K562 (cell line): ENCODE measurements at regions not wholly inside any gene's neighbourhood (a gene's known extent, or its start where the extent isn't known, plus 50 kb on each side); places are given as distances from the start of the nearest gene placed in this dataset.
A peak's percentile ranks its signal among the peaks of the same experiment; 100 is the strongest.

Source experiments
- ATF1 ChIP-seq, 2 experiments: fragments of 450-650 bp in 1 of 2; IDR thresholded peaks; 2 replicates each; pipeline ENCODE4 v1.6.1; 2016; ENCODE audit warnings: missing compliant biosample characterization in 1 of 2, missing genetic modification characterization in 1 of 2
- BCOR ChIP-seq: fragments of 450-650 bp; IDR thresholded peaks from 2 replicates; pipeline ENCODE4 v1.6.1; 2016
- CBFA2T2 ChIP-seq: fragments of 450-650 bp; conservative IDR thresholded peaks from 2 replicates; pipeline ENCODE4 v1.6.1; 2017; ENCODE audit warnings: mild to moderate bottlenecking
- CEBPG ChIP-seq, 3 experiments: fragments of 200-800 bp in 1 of 3; sonication (Bioruptor generic) in 1 of 3; sonication (generic) in 1 of 3; formaldehyde crosslinking in 1 of 3; IDR thresholded peaks in 2 of 3; conservative IDR thresholded peaks in 1 of 3; 2 replicates each; pipeline versions ENCODE4 v1.6.1 to v1.8.0; 2016 to 2022; ENCODE audit warnings: missing compliant biosample characterization in 2 of 3, missing genetic modification characterization in 2 of 3, mild to moderate bottlenecking in 1 of 3, missing genetic modification reagents in 1 of 3
- CREBBP ChIP-seq: IDR thresholded peaks from one replicate; pipeline ENCODE4 v1.6.1; 2012; ENCODE audit warnings: low read depth, mild to moderate bottlenecking, control low read depth, inconsistent platforms, low read length
- CREM ChIP-seq: IDR thresholded peaks from 2 replicates; pipeline ENCODE4 v1.6.1; 2014; ENCODE audit warnings: antibody characterized with exemption, low read depth
- FOXK2 ChIP-seq, 2 experiments: fragments of 450-650 bp; IDR thresholded peaks in 1 of 2; conservative IDR thresholded peaks in 1 of 2; 2 replicates each; pipeline ENCODE4 v1.6.1; 2016; ENCODE audit warnings: low read depth in 2 of 2, mild to moderate bottlenecking in 1 of 2
- GATAD2B ChIP-seq: fragments of 450-650 bp; IDR thresholded peaks from 2 replicates; pipeline ENCODE4 v1.6.1; 2017; ENCODE audit warnings: mild to moderate bottlenecking, borderline replicate concordance
- JUNB ChIP-seq: fragments of 450-650 bp; formaldehyde crosslinking; conservative IDR thresholded peaks from 2 replicates; pipeline ENCODE4 v1.4.0; 2020; ENCODE audit warnings: mild to moderate bottlenecking
- MAFF ChIP-seq: IDR thresholded peaks from 2 replicates; pipeline ENCODE4 v1.6.1; 2012; ENCODE audit warnings: low read length, improper control_type of control experiment
- MAFG ChIP-seq: fragments of 450-650 bp; conservative IDR thresholded peaks from 2 replicates; pipeline ENCODE4 v1.6.1; 2016; ENCODE audit warnings: missing genetic modification characterization, missing compliant biosample characterization
- MAFK ChIP-seq: IDR thresholded peaks from 2 replicates; pipeline ENCODE4 v1.6.1; 2011; ENCODE audit warnings: low read length, improper control_type of control experiment
- MCM7 ChIP-seq, 2 experiments: fragments of 450-650 bp; IDR thresholded peaks; 2 replicates each; pipeline ENCODE4 v1.6.1; 2016 to 2018
- MYC ChIP-seq, 2 experiments: fragments of 250-450 bp in 1 of 2; sonication (Bioruptor Pico) in 1 of 2; IDR thresholded peaks; 2 replicates each; pipeline versions ENCODE4 v1.5.1 to v1.6.1; 2012 to 2021; ENCODE audit warnings: low read depth in 2 of 2, borderline replicate concordance in 1 of 2, improper control_type of control experiment in 1 of 2, low read length in 1 of 2, mild to moderate bottlenecking in 1 of 2, moderate library complexity in 1 of 2
- NCOR1 ChIP-seq: fragments of 450-650 bp; IDR thresholded peaks from 2 replicates; pipeline ENCODE4 v1.6.1; 2016; ENCODE audit warnings: mild to moderate bottlenecking, moderate library complexity
- NELFE ChIP-seq: IDR thresholded peaks from 2 replicates; pipeline ENCODE4 v1.6.1; 2011; ENCODE audit warnings: mild to moderate bottlenecking; ENCODE audit not compliant: insufficient read depth, insufficient read length
- NR2C2 ChIP-seq, 2 experiments: fragments of 200-800 bp in 1 of 2; sonication (Bioruptor generic) in 1 of 2; sonication (generic) in 1 of 2; formaldehyde crosslinking in 1 of 2; IDR thresholded peaks; 2 replicates each; pipeline versions ENCODE4 v1.6.1 to v1.8.0; 2016 to 2022; ENCODE audit warnings: mild to moderate bottlenecking in 1 of 2, missing compliant biosample characterization in 1 of 2, missing genetic modification characterization in 1 of 2, missing genetic modification reagents in 1 of 2
- PCBP1 ChIP-seq: fragments of 200-400 bp; formaldehyde crosslinking; IDR thresholded peaks from 2 replicates; pipeline ENCODE4 v1.6.1; 2018; ENCODE audit warnings: mild to moderate bottlenecking, low read depth, low read length; ENCODE audit not compliant: poor library complexity, severe bottlenecking
- PHF21A ChIP-seq: fragments of 450-650 bp; IDR thresholded peaks from 2 replicates; pipeline ENCODE4 v1.6.1; 2017; ENCODE audit warnings: low read depth, borderline replicate concordance
- POLR2B ChIP-seq: fragments of 450-650 bp; IDR thresholded peaks from 2 replicates; pipeline ENCODE4 v1.6.1; 2018; ENCODE audit warnings: low read depth; ENCODE audit not compliant: partially characterized antibody
- PYGO2 ChIP-seq: fragments of 450-650 bp; IDR thresholded peaks from 2 replicates; pipeline ENCODE4 v1.6.1; 2016; ENCODE audit warnings: mild to moderate bottlenecking, missing genetic modification characterization, moderate library complexity, missing compliant biosample characterization
- SNIP1 ChIP-seq: fragments of 450-650 bp; IDR thresholded peaks from 2 replicates; pipeline ENCODE4 v1.7.1; 2017; ENCODE audit warnings: low read depth, mild to moderate bottlenecking
- TAL1 ChIP-seq: fragments of 450-650 bp; IDR thresholded peaks from 2 replicates; pipeline ENCODE4 v1.6.1; 2016; ENCODE audit warnings: mild to moderate bottlenecking
- TBL1XR1 ChIP-seq, 2 experiments: IDR thresholded peaks; 2 replicates each; pipeline ENCODE4 v1.6.1; 2012; ENCODE audit warnings: improper control_type of control experiment in 2 of 2, low read length in 2 of 2, mild to moderate bottlenecking in 1 of 2
- TCF3 ChIP-seq: sonication (generic); formaldehyde crosslinking; IDR thresholded peaks from 2 replicates; pipeline ENCODE4 v1.4.0; 2020; ENCODE audit warnings: mild to moderate bottlenecking, missing genetic modification reagents
- ZNF263 ChIP-seq: sonication (generic); formaldehyde crosslinking; IDR thresholded peaks from 2 replicates; pipeline ENCODE4 v1.8.0; 2022; ENCODE audit warnings: mild to moderate bottlenecking, missing genetic modification reagents, borderline replicate concordance
- TF ChIP-seq, protein P1 (sequence below): sonication (generic); IDR thresholded peaks from 2 replicates; pipeline ENCODE4 v1.6.1; 2016
- TF ChIP-seq, protein P2 (sequence below), 2 experiments: fragments of 450-650 bp; IDR thresholded peaks; 2 replicates each; pipeline ENCODE4 v1.6.1; 2016

GRCh38 chr6:137722749-137723272 lies 144.2 kb upstream of the TNFAIP3 start (continued):
- TF ChIP-seq TBL1XR1 (IDR thresholded peaks at IDR 0.05; ENCODE audit: low read length in 2 of 2) (no peak), GATAD2B (no peak), NCOR1 (no peak), MAFF (peak; percentile 67; the same call in 1 of the 2 replicates), ATF1 (CRISPR knock-in tag; IDR thresholded peaks at IDR 0.05) (no peak), ATF1 (tag; IDR thresholded peaks at IDR 0.05) (0 out of 2 replicates have a peak, but pooled peaks have one; percentile 15), TCF3 (CRISPR knock-in tag) (peak; percentile 68), MCM7 (IDR thresholded peaks at IDR 0.05) (no peak), PYGO2 (tag) (no peak), CEBPG (CRISPR knock-in tag; IDR thresholded peaks at IDR 0.05) (no peak), CEBPG (tag; conservative IDR thresholded peaks at IDR 0.05 in 1 of 2, IDR thresholded peaks at IDR 0.05 in 1 of 2) (no peak), PHF21A (no peak), FOXK2 (conservative IDR thresholded peaks at IDR 0.05 in 1 of 2, IDR thresholded peaks at IDR 0.05 in 1 of 2; ENCODE audit: low read depth in 2 of 2) (no peak), PCBP1 (no peak), MAFK (peak; percentile 55; the same call in 1 of the 2 replicates), NR2C2 (CRISPR knock-in tag; IDR thresholded peaks at IDR 0.05) (no peak), NR2C2 (tag; IDR thresholded peaks at IDR 0.05) (peak; percentile 24; the same call in 1 of the 2 replicates), ZNF263 (CRISPR knock-in tag) (no peak), MAFG (tag) (peak; percentile 92), CBFA2T2 (no peak), POLR2B (no peak), JUNB (CRISPR knock-in tag) (no peak), NELFE (no peak), TAL1 (no peak), MYC (IDR thresholded peaks at IDR 0.05; ENCODE audit: low read depth, low read length) (no peak), MYC (CRISPR knock-in tag; IDR thresholded peaks at IDR 0.05; ENCODE audit: borderline replicate concordance, low read depth) (no peak), CREM (no peak), CREBBP (no peak), BCOR (no peak), SNIP1 (no peak)
- TF ChIP-seq, protein P1, sequence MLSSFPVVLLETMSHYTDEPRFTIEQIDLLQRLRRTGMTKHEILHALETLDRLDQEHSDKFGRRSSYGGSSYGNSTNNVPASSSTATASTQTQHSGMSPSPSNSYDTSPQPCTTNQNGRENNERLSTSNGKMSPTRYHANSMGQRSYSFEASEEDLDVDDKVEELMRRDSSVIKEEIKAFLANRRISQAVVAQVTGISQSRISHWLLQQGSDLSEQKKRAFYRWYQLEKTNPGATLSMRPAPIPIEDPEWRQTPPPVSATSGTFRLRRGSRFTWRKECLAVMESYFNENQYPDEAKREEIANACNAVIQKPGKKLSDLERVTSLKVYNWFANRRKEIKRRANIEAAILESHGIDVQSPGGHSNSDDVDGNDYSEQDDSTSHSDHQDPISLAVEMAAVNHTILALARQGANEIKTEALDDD: no peak
- TF ChIP-seq, protein P2, sequence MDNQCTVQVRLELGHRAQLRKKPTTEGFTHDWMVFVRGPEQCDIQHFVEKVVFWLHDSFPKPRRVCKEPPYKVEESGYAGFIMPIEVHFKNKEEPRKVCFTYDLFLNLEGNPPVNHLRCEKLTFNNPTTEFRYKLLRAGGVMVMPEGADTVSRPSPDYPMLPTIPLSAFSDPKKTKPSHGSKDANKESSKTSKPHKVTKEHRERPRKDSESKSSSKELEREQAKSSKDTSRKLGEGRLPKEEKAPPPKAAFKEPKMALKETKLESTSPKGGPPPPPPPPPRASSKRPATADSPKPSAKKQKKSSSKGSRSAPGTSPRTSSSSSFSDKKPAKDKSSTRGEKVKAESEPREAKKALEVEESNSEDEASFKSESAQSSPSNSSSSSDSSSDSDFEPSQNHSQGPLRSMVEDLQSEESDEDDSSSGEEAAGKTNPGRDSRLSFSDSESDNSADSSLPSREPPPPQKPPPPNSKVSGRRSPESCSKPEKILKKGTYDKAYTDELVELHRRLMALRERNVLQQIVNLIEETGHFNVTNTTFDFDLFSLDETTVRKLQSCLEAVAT (IDR thresholded peaks at IDR 0.05): 0 out of 4 replicates have a peak, but pooled peaks of 1 of the 2 experiments have one; percentile 1
